Endodermal cell (in vitro differentiated cells): ENCODE measurements at regions not wholly inside any gene's neighbourhood (a gene's known extent, or its start where the extent isn't known, plus 50 kb on each side); places are given as distances from the start of the nearest gene placed in this dataset.

ENCODE experiments used
- DNase-seq: peaks from one replicate; pipeline ENCODE4 v3.0.0-alpha.2; 2017
- H3K27ac ChIP-seq: 2 replicates; pipeline ENCODE4 v1.5.1; 2013; ENCODE audit warnings: mild to moderate bottlenecking, low read depth, low read length, moderate library complexity
- H3K27me3 ChIP-seq: 2 replicates; pipeline ENCODE4 v1.6.1; 2013; ENCODE audit warnings: mild to moderate bottlenecking, low read length, moderate library complexity; ENCODE audit not compliant: insufficient read depth, control insufficient read depth, poor library complexity, severe bottlenecking
- H3K36me3 ChIP-seq: 2 replicates; pipeline ENCODE4 v1.7.0; 2013; ENCODE audit warnings: mild to moderate bottlenecking, low read length, moderate library complexity; ENCODE audit not compliant: control insufficient read depth, insufficient read depth
- H3K4me1 ChIP-seq: one replicate; pipeline ENCODE4 v1.7.0; 2013; ENCODE audit warnings: low read length; ENCODE audit not compliant: control insufficient read depth, insufficient read depth
- H3K4me3 ChIP-seq: 2 replicates; pipeline ENCODE4 v1.5.1; 2013; ENCODE audit warnings: mild to moderate bottlenecking, low read length, moderate library complexity
- H3K9ac ChIP-seq: 2 replicates; pipeline ENCODE4 v1.6.1; 2013; ENCODE audit warnings: mild to moderate bottlenecking, low read length, moderate library complexity; ENCODE audit not compliant: poor library complexity, severe bottlenecking; ENCODE audit errors: extremely low read depth
- H3K9me3 ChIP-seq: 2 replicates; pipeline ENCODE4 v1.6.1; 2013; ENCODE audit warnings: mild to moderate bottlenecking, low read length, moderate library complexity; ENCODE audit not compliant: control insufficient read depth
- H3K27ac Mint-ChIP-seq: 2 replicates; pipeline ENCODE4 v1.8.0; 2020; ENCODE audit warnings: mixed read lengths
- H3K27me3 Mint-ChIP-seq: 2 replicates; pipeline ENCODE4 v1.8.0; 2021; ENCODE audit warnings: mild to moderate bottlenecking, mixed read lengths; ENCODE audit not compliant: insufficient read depth
- H3K36me3 Mint-ChIP-seq: 2 replicates; pipeline ENCODE4 v1.8.0; 2020; ENCODE audit warnings: low read depth, mixed read lengths
- H3K4me1 Mint-ChIP-seq: 2 replicates; pipeline ENCODE4 v1.8.0; 2020; ENCODE audit warnings: mixed read lengths
- H3K4me3 Mint-ChIP-seq: 2 replicates; pipeline ENCODE4 v1.8.0; 2020; ENCODE audit warnings: mild to moderate bottlenecking, moderate library complexity, mixed read lengths
- H3K9me3 Mint-ChIP-seq: 2 replicates; pipeline ENCODE4 v1.8.0; 2020; ENCODE audit warnings: mild to moderate bottlenecking, mixed read lengths
- WGBS, 2 experiments: methylation state at CpG; one replicate each; pipeline versions ENCODE4 v1.1.5 to v1.1.7; 2013; ENCODE audit warnings: missing lambda C conversion rate in 2 of 2, mixed read lengths in 1 of 2; ENCODE audit not compliant: insufficient coverage in 1 of 2, insufficient read length in 1 of 2; 5-methylcytosine and 5-hydroxymethylcytosine counted together
- TF ChIP-seq, protein P1 (sequence below): fragments of 200-600 bp; sonication (generic); conservative IDR thresholded peaks from 2 replicates; pipeline ENCODE4 v1.5.0; 2021; ENCODE audit warnings: antibody characterized with exemption, mild to moderate bottlenecking

DNA sequence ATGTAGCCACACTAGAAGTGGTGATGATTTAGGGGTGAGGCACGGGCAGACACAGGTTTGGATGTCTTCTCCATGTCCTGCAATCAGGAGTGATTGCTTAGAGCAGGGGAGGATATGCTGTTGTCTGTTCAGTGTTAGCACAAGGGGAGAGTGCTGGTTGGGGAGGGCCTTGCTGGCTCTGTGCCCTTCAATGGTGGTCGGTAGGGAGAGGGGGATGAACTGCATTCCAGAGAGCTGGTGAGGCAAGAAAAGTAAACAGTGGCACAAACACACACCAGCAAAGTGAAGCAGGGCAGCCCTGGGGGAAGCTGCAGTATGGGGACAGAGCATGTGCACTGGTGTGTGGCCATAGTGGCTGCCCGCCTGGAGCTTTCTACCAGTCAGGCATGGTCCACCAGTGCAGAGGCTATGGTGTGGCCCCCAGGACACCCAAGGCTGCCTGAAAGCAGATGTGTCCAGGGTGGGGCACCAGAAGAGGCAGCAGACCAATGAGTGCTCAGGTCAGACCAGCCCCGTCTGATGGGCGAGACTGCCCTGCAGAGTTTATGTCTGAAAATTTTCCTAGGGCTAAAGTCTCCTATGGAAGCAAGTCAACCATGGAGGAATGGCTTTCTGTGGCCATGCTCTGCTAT lies 1676.9 kb downstream of the PCDH9 start:
- Mint-ChIP-seq H3K27me3 (no peaks in the 10 kb centered on the region), H3K4me1 (no peaks in the 10 kb centered on the region), H3K9me3 (peaks cover 6% of the 10 kb centered on the region), H3K4me3 (no peak overlapping the region), H3K27ac (no peak overlapping the region), H3K36me3 (no peaks in the 10 kb centered on the region)
- WGBS, 2 experiments = 87 to 89% methylated on average over 3 to 5 of the region's 5 CpGs
- no peak overlapping the region for H3K27ac ChIP-seq
- H3K9ac ChIP-seq = no peak overlapping the region
- no peaks in the 10 kb centered on the region for H3K27me3 ChIP-seq
- DNase-seq = no peak
- H3K4me3 ChIP-seq = no peak overlapping the region
- TF ChIP-seq, protein P1, sequence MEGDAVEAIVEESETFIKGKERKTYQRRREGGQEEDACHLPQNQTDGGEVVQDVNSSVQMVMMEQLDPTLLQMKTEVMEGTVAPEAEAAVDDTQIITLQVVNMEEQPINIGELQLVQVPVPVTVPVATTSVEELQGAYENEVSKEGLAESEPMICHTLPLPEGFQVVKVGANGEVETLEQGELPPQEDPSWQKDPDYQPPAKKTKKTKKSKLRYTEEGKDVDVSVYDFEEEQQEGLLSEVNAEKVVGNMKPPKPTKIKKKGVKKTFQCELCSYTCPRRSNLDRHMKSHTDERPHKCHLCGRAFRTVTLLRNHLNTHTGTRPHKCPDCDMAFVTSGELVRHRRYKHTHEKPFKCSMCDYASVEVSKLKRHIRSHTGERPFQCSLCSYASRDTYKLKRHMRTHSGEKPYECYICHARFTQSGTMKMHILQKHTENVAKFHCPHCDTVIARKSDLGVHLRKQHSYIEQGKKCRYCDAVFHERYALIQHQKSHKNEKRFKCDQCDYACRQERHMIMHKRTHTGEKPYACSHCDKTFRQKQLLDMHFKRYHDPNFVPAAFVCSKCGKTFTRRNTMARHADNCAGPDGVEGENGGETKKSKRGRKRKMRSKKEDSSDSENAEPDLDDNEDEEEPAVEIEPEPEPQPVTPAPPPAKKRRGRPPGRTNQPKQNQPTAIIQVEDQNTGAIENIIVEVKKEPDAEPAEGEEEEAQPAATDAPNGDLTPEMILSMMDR = no peak
- peaks cover 17% of the 10 kb centered on the region for H3K9me3 ChIP-seq
- H3K4me1 ChIP-seq = no peaks in the 10 kb centered on the region
- H3K36me3 ChIP-seq = no peaks in the 10 kb centered on the region

DNA sequence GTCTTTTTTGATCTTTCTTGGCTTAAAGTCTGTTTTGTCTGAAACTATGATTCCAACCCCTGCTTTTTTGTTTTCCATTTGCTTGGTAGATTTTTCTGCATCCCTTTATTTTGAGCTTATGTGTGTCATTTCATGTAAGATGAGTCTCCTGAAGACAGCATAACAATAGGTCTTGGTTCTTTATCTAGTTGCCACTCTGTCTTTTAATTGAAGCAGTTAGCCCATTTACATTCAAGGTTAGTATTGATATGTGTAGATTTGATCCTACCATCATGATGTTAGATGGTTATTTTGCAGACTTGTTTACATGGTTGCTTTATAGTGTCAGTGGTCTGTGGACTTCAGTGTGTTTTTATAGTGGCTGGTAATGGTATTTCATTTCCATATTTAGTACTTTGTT lies 1678.9 kb downstream of the PCDH9 start:
- Histone ChIP-seq H3K27me3 (no peaks in the 10 kb centered on the region), H3K27ac (no peak overlapping the region), H3K4me3 (peak overlapping the region; percentile 34), H3K9me3 (peaks cover 25% of the 10 kb centered on the region), H3K9ac (no peak overlapping the region), H3K4me1 (no peaks in the 10 kb centered on the region), H3K36me3 (no peaks in the 10 kb centered on the region)
- Mint-ChIP-seq H3K4me3 (no peak overlapping the region), H3K9me3 (peaks cover 12% of the 10 kb centered on the region), H3K27ac (no peak overlapping the region), H3K36me3 (no peaks in the 10 kb centered on the region), H3K4me1 (no peaks in the 10 kb centered on the region), H3K27me3 (no peaks in the 10 kb centered on the region)
- no peak for DNase-seq
- TF ChIP-seq, protein P1 = no peak

DNA sequence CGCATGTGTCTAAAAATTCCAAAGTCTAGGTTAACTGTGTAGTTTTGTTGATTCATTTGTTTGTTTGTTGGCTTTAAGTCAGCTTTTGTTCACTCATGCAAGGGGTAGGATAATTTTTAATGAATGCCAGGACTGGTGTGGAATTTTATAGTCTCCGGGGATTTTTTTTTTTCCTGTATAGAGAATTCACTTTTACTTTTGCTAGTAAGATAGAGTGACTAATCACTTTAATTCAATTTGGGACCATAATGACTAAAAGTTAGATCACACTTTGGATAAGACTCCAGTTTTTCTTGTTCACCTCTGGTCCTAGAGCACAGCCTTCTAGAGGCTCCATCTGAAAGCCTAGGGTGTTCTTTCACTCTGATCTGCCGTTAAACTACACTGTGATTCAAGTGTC lies 1690.0 kb downstream of the PCDH9 start:
- TF ChIP-seq, protein P1 = no peak
- H3K4me1 Mint-ChIP-seq = no peaks in the 10 kb centered on the region
- 96 to 100% methylated on average over 2 to 3 of the region's 3 CpGs for WGBS, 2 experiments

More for the DNA sequence above, 1690.0 kb downstream of the PCDH9 start:
- no peak overlapping the region for H3K27ac Mint-ChIP-seq
- H3K4me1 ChIP-seq = no peaks in the 10 kb centered on the region
- H3K27ac ChIP-seq = no peak overlapping the region
- no peak overlapping the region for H3K4me3 ChIP-seq
- H3K4me3 Mint-ChIP-seq = no peak overlapping the region
- H3K27me3 Mint-ChIP-seq = no peaks in the 10 kb centered on the region
- no peaks in the 10 kb centered on the region for H3K9me3 ChIP-seq
- no peaks in the 10 kb centered on the region for H3K36me3 ChIP-seq
- H3K27me3 ChIP-seq = no peaks in the 10 kb centered on the region
- no peak overlapping the region for H3K9ac ChIP-seq
- DNase-seq = no peak
- no peaks in the 10 kb centered on the region for H3K36me3 Mint-ChIP-seq
- no peaks in the 10 kb centered on the region for H3K9me3 Mint-ChIP-seq
